Common myeloid progenitor, CD34-positive (primary cell): ENCODE measurements at regions not wholly inside any gene's neighbourhood (a gene's known extent, or its start where the extent isn't known, plus 50 kb on each side); places are given as distances from the start of the nearest gene placed in this dataset.

ENCODE experiments used
- CTCF ChIA-PET: fragments of 350-600 bp; sonication (Branson Sonifier 250); formaldehyde crosslinking; loops from one replicate; lab custom pipeline; 2021; ENCODE audit warnings: antibody characterized with exemption; lab: Charles Lee
- POLR2A ChIA-PET: fragments of 350-600 bp; sonication (Branson Sonifier 250); formaldehyde crosslinking; loops from one replicate; lab custom pipeline; 2021; ENCODE audit warnings: antibody characterized with exemption; lab: Charles Lee
- DNase-seq, 3 donors: peaks; one replicate each; pipeline versions ENCODE4 v3.0.0 to v3.0.0-alpha.2; 2013
- H3K27ac ChIP-seq, 2 experiments: 1 replicate in 1 of 2; 2 replicates in 1 of 2; pipeline ENCODE4 v1.7.0; 2013; ENCODE audit warnings: inconsistent platforms in 2 of 2, low read length in 2 of 2, mild to moderate bottlenecking in 2 of 2, low read depth in 1 of 2, moderate library complexity in 1 of 2; ENCODE audit not compliant: severe bottlenecking in 2 of 2, insufficient read depth in 1 of 2, poor library complexity in 1 of 2
- H3K27me3 ChIP-seq, 5 experiments: replicated peaks in 2 of 5; 1 replicate in 3 of 5; 2 replicates in 2 of 5; pipeline versions ENCODE4 v1.6.1 to v1.7.0; 2013; ENCODE audit warnings: low read length in 4 of 5, mild to moderate bottlenecking in 2 of 5, moderate library complexity in 2 of 5, inconsistent platforms in 1 of 5; ENCODE audit not compliant: insufficient read depth in 5 of 5, control insufficient read depth in 4 of 5
- H3K36me3 ChIP-seq, 4 experiments: 1 replicate in 2 of 4; 2 replicates in 2 of 4; pipeline versions ENCODE4 v1.6.1 to v1.7.0; 2013; ENCODE audit warnings: low read length in 3 of 4, control low read depth in 1 of 4, mild to moderate bottlenecking in 1 of 4; ENCODE audit not compliant: control insufficient read depth in 4 of 4, insufficient read depth in 4 of 4
- H3K4me1 ChIP-seq, 4 experiments: 1 replicate in 3 of 4; 2 replicates in 1 of 4; pipeline versions ENCODE4 v1.6.1 to v1.7.1; 2013; ENCODE audit warnings: low read length in 3 of 4, mild to moderate bottlenecking in 3 of 4, control low read depth in 1 of 4, inconsistent platforms in 1 of 4, moderate library complexity in 1 of 4; ENCODE audit not compliant: control insufficient read depth in 4 of 4, insufficient read depth in 4 of 4; ENCODE audit errors: control extremely low read depth in 1 of 4
- H3K4me3 ChIP-seq, 7 experiments: 1 replicate in 4 of 7; 2 replicates in 3 of 7; pipeline versions ENCODE4 v1.5.1 to v1.7.0; 2013; ENCODE audit warnings: mild to moderate bottlenecking in 7 of 7, low read length in 6 of 7, moderate library complexity in 6 of 7, inconsistent platforms in 2 of 7, low read depth in 2 of 7, control low read depth in 1 of 7; ENCODE audit not compliant: insufficient read depth in 4 of 7, control insufficient read depth in 1 of 7; ENCODE audit errors: extremely low read depth in 1 of 7
- H3K9me3 ChIP-seq, 5 experiments: 1 replicate in 4 of 5; 2 replicates in 1 of 5; pipeline versions ENCODE4 v1.6.1 to v1.7.1; 2013; ENCODE audit warnings: low read length in 4 of 5, mild to moderate bottlenecking in 2 of 5, inconsistent platforms in 1 of 5, low read depth in 1 of 5, moderate library complexity in 1 of 5; ENCODE audit not compliant: control insufficient read depth in 4 of 5, insufficient read depth in 2 of 5; ENCODE audit errors: control extremely low read depth in 1 of 5
- WGBS: methylation state at CpG from one replicate; pipeline ENCODE4 v1.1.5; 2013; ENCODE audit not compliant: insufficient coverage; 5-methylcytosine and 5-hydroxymethylcytosine counted together

DNA sequence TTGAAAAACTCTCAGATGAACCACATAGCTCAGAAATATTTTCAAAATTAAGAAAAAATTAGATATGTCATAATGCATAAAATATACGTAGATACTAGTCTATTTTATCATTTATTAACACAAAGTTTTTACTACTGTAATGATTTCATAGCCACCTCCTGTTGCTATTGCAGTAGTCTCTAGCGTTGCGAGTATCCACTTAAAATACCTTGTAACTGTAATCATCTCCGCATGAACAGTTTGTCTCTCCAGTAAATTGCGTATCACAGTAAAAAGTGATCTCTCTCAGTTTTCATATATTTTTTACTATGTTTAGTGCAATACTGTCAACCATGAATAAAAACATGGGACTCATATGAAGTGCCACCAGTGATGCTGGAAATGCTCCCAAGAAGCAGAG lies 417.9 kb upstream of the ZNF462 start:
- CTCF ChIA-PET, result interaction anchor here (1.5 to 1.6 kb wide), 2 partner anchors 10 to 13 kb away, joined by 3 read pairs; no protein-coding TSS in a partner anchor
- Histone ChIP-seq H3K4me3 (no peak overlapping the region), H3K27me3 (no peaks in the 10 kb centered on the region), H3K36me3 (no peaks in the 10 kb centered on the region), H3K9me3 (no peaks in the 10 kb centered on the region), H3K4me1 (peaks cover 0 to 6% (median 0%) of the 10 kb centered on the region in 4 experiments), H3K27ac (no peak overlapping the region)
- POLR2A ChIA-PET, result no interaction called here
- 100% methylated on average over 2 of the region's 5 CpGs for WGBS
- DNase-seq, result no peak

DNA sequence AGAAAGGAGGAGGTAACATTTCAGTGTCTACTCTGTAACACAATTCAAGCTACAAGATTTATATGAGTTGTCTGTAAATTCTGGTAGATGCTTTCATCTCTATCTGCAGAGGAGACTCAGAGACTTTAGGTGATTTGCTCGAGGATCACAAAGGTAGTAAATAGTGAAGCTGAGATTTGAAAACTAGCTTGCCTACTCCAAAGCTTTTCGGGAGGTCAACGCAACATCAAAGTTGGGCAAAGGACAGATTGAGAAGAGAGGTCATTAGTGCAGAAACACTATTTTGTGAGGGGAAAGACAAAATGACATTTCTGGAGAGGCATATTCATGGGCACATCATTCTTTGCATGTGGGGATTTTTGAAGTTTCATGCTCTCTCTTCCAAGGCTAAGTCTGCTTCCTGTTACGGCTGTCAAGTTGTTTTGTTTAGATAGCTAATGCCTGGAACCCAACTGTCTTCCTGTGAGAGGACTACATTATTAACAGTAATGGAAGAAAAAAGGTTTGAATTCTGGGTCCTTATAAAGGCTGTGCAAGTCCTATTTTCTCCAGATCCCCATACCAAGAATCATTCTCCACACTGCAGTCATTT lies 413.5 kb upstream of the ZNF462 start:
- ChIA-PET POLR2A (no interaction called here), CTCF (no interaction called here)
- Histone ChIP-seq H3K36me3 (no peaks in the 10 kb centered on the region), H3K9me3 (no peaks in the 10 kb centered on the region), H3K27me3 (no peaks in the 10 kb centered on the region), H3K27ac (no peak overlapping the region), H3K4me3 (no peak overlapping the region), H3K4me1 (peaks cover 0 to 6% (median 0%) of the 10 kb centered on the region in 4 experiments)
- DNase-seq, result peak in 1 of 3 donors; percentile 20
- WGBS, result 97% methylated on average over 3 of the region's 4 CpGs

DNA sequence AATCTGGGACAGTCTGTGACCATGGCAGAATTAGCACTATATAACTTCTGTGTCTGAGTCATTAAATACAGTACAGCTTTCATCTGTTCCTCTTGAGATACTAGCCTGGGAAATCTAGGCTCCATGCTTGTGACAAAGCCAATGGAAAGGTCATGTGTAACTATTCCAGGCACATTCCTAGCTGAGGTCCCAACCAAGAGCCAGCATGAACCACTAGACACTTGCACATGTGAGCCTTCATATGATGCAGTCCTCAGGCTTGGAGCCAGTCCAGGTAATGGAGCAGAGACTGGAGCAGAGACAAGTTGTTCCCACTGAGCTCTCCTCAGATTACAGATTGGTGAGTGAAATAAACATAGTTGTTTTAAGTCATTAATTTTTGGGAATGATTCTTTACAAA lies 412.4 kb upstream of the ZNF462 start:
- no peak overlapping the region for H3K27ac ChIP-seq
- H3K4me3 ChIP-seq, result no peak overlapping the region
- H3K9me3 ChIP-seq, result no peaks in the 10 kb centered on the region
- CTCF ChIA-PET, result no interaction called here
- POLR2A ChIA-PET, result no interaction called here
- no peaks in the 10 kb centered on the region for H3K27me3 ChIP-seq
- peaks cover 0 to 6% (median 0%) of the 10 kb centered on the region in 4 experiments for H3K4me1 ChIP-seq
- H3K36me3 ChIP-seq, result no peaks in the 10 kb centered on the region
- no peak for DNase-seq

DNA sequence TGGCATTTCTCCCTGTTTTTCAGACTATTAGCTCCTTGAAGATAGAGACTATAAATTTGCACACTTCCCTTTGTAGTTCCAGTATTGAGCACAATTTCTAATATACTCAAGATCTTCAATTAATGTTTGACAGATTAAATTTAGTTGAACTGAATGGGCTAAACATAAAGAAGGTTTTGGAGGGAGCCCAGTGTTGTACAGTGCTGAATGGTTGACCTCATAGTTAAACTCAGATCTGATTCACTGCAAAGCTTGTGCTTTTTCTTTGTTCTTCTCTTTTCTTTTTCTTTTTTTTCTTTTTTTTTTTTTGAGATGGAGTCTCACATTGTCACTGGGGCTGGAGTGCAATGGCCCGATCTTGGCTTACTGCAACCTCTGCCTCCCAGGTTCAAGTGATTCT lies 411.7 kb upstream of the ZNF462 start:
- no peak overlapping the region for H3K27ac ChIP-seq
- H3K27me3 ChIP-seq, result no peaks in the 10 kb centered on the region
- no peaks in the 10 kb centered on the region for H3K36me3 ChIP-seq
- ChIA-PET POLR2A (no interaction called here), CTCF (no interaction called here)
- peaks cover 0 to 4% (median 0%) of the 10 kb centered on the region in 5 experiments for H3K9me3 ChIP-seq
- H3K4me3 ChIP-seq, result no peak overlapping the region
- no peak for DNase-seq
- WGBS, result 100% methylated on average over 1 of the region's 1 CpG
- H3K4me1 ChIP-seq, result peaks cover 0 to 6% (median 0%) of the 10 kb centered on the region in 4 experiments

DNA sequence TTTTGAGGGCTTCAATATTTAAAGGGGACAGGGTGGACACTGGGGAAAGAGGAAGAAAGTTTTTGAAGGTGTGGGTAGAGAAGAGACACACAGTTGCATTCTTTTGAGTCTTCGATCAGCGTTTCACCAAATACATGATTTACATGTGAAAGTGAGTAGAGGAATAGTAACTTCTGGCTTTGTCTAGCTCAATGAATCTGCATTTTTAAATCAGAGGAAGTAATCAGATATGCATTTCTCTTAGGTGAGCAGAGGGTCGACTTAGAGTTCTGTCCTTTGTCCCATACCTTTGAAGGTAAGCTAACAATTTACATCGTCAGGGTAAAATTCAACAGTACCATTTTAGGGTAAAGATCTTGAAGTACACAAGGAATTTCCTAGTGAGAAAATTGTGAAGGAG lies 406.4 kb upstream of the ZNF462 start:
- no peak overlapping the region for H3K4me3 ChIP-seq
- no peaks in the 10 kb centered on the region for H3K27me3 ChIP-seq
- 73% methylated on average over 3 of the region's 4 CpGs for WGBS
- ChIA-PET POLR2A (no interaction called here), CTCF (no interaction called here)
- peaks cover 0 to 13% (median 0%) of the 10 kb centered on the region in 5 experiments for H3K9me3 ChIP-seq
- H3K36me3 ChIP-seq, result no peaks in the 10 kb centered on the region
- no peak for DNase-seq
- H3K27ac ChIP-seq, result no peak overlapping the region
- no peaks in the 10 kb centered on the region for H3K4me1 ChIP-seq

DNA sequence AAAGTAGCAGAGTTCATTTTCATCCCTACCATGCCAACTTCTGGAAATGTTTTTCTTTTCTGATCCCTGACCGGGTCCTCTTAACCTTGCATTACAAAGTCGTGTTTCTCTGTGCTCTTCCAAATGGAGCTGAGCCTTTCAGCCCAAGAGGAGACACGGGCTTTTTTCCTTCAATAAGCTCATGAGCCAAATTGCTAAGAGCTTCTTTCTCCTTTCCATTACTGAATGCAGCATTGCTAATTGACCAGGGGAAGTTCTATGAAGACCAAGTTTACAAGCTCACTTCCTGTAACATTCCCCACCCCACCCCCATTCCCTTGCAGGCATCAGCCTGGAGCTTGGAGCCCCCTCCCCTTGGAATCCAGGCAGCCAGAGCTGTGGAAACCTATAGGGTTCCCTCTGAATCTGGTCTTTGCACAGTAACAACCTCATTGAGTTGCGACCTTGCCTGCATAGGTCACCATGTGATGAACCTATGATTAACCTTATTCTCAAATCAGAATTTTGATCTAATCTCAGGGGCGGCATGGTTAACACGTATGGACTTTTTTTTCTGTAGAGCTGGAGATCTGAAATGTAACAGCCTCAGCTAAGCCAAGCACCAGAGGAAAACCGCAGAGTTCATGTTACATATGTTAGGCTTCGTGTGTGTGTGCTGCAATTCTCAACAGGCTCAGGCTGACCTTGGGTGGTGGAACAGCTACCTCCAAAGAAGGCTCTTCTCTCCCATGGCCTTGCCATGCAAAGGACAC lies 395.7 kb upstream of the ZNF462 start:
- peak in 2 of 3 donors; percentile 16 to 39 for DNase-seq
- ChIA-PET CTCF (interaction anchor here (1.0 kb wide), 1 partner anchor 338 kb away, joined by 5 read pairs; no protein-coding TSS in a partner anchor), POLR2A (interaction anchor here (0.7 kb wide), 1 partner anchor 969 kb away, joined by 4 read pairs; no protein-coding TSS in a partner anchor)
- 87% methylated on average over 6 of the region's 8 CpGs for WGBS
- no peak overlapping the region for H3K27ac ChIP-seq
- peaks cover 0 to 10% (median 6%) of the 10 kb centered on the region in 5 experiments for H3K9me3 ChIP-seq
- H3K27me3 ChIP-seq, result no peaks in the 10 kb centered on the region
- H3K4me3 ChIP-seq, result no peak overlapping the region
- H3K36me3 ChIP-seq, result no peaks in the 10 kb centered on the region
- peaks cover 0 to 6% (median 0%) of the 10 kb centered on the region in 4 experiments for H3K4me1 ChIP-seq

DNA sequence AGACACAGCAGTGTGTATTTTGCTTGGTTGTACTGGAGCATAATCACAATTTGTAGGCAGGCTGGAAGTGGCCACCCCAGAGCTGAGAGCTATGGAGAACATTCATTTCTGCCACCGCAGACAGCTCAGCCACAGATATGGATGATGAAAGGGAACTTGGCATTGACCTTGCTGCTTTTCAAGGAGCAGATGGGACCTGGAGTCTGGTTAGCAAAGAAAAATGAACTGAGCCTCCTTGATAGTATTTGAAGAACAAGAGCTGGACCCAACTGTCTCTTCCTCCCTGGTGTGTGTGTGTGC lies 395.2 kb upstream of the ZNF462 start:
- ChIA-PET POLR2A (interaction anchor here (0.7 kb wide), 1 partner anchor 970 kb away, joined by 4 read pairs; no protein-coding TSS in a partner anchor), CTCF (no interaction called here)
- Histone ChIP-seq H3K4me1 (peaks cover 0 to 6% (median 0%) of the 10 kb centered on the region in 4 experiments), H3K27ac (no peak overlapping the region), H3K4me3 (no peak overlapping the region), H3K36me3 (no peaks in the 10 kb centered on the region), H3K9me3 (peaks cover 0 to 10% (median 6%) of the 10 kb centered on the region in 5 experiments), H3K27me3 (no peaks in the 10 kb centered on the region)
- DNase-seq, result no peak
- WGBS, result 100% methylated on average over 1 of the region's 1 CpG
